Transverse colon (tissue), 4 donors: ENCODE measurements at regions not wholly inside any gene's neighbourhood (a gene's known extent, or its start where the extent isn't known, plus 50 kb on each side); places are given as distances from the start of the nearest gene placed in this dataset.

Experiments used
- DNase-seq: peaks from one replicate; pipeline ENCODE4 v3.0.0-alpha.2; 2019
- H3K27ac ChIP-seq, 4 donors: fragments of 200-600 bp; sonication (generic); 2 replicates each; pipeline ENCODE4 v1.5.1; 2016 to 2018; ENCODE audit warnings: inconsistent platforms in 4 of 4
- H3K27me3 ChIP-seq: fragments of 200-600 bp; sonication (generic); 2 replicates; pipeline ENCODE4 v1.5.1; 2017; ENCODE audit warnings: inconsistent platforms
- H3K36me3 ChIP-seq, 4 donors: fragments of 200-600 bp; sonication (generic); 2 replicates each; pipeline ENCODE4 v1.5.1; 2017 to 2019; ENCODE audit warnings: inconsistent platforms in 4 of 4
- H3K4me1 ChIP-seq, 4 donors: fragments of 200-600 bp; sonication (generic); 2 replicates each; pipeline ENCODE4 v1.5.1; 2017 to 2020; ENCODE audit warnings: inconsistent platforms in 4 of 4
- H3K4me3 ChIP-seq, 4 donors: fragments of 200-600 bp; sonication (generic); 1 replicate in 1 of 4; 2 replicates in 3 of 4; pipeline versions ENCODE4 v1.5.1 to v1.6.1; 2017 to 2019; ENCODE audit warnings: inconsistent platforms in 4 of 4
- H3K9me3 ChIP-seq, 2 donors: fragments of 200-600 bp; sonication (generic); 2 replicates each; pipeline ENCODE4 v1.5.1; 2017 to 2019; ENCODE audit warnings: inconsistent platforms in 2 of 2
- CTCF ChIP-seq, 5 experiments: fragments of 200-600 bp in 3 of 5; fragments of 450-650 bp in 2 of 5; sonication (generic) in 3 of 5; IDR thresholded peaks; 1 replicate in 2 of 5; 2 replicates in 3 of 5; pipeline ENCODE4 v1.5.1; 2016 to 2017; ENCODE audit warnings: antibody characterized with exemption in 5 of 5, inconsistent platforms in 3 of 5, mild to moderate bottlenecking in 2 of 5, moderate library complexity in 1 of 5
- EP300 ChIP-seq: sonication (generic); formaldehyde crosslinking; IDR thresholded peaks from one replicate; pipeline ENCODE4 v1.6.1; 2017; ENCODE audit warnings: antibody characterized with exemption, low read depth
- POLR2A ChIP-seq: fragments of 450-650 bp; IDR thresholded peaks from one replicate; pipeline ENCODE4 v1.6.1; 2016; ENCODE audit warnings: antibody characterized with exemption, mild to moderate bottlenecking, moderate library complexity
- POLR2AphosphoS5 ChIP-seq, 3 donors: sonication (generic); formaldehyde crosslinking; IDR thresholded peaks; one replicate each; pipeline ENCODE4 v1.6.1; 2016; ENCODE audit warnings: antibody characterized with exemption in 3 of 3
- WGBS, 2 donors: methylation state at CpG; one replicate each; pipeline ENCODE4 v1.1.5; 2018; ENCODE audit warnings: low coverage in 1 of 2; 5-methylcytosine and 5-hydroxymethylcytosine counted together
- in situ Hi-C, 4 donors: fragments of 200-750 bp; cut with MboI; loops; one replicate each; pipeline versions ENCODE4 v1.15.0 to v1.15.1; 2017; ENCODE audit warnings: low sequenced_read_pairs in 3 of 4, low pct_ligation_motif_present in 1 of 4, low pct_unique_long_range_greater_than_20kb in 1 of 4
- intact Hi-C: fragments of 100-400 bp; cut with DNase I; formaldehyde crosslinking; loops from one replicate; pipeline ENCODE4 v1.15.1; 2023; ENCODE audit warnings: low total_unique reads

- Histone ChIP-seq H3K27ac (no peak overlapping the region), H3K27me3 (no peaks in the 10 kb centered on the region), H3K9me3 (no peaks in the 10 kb centered on the region), H3K36me3 (no peaks in the 10 kb centered on the region), H3K4me1 (no peaks in the 10 kb centered on the region), H3K4me3 (no peak overlapping the region)
- in situ Hi-C loops (no loop called here), intact Hi-C loops (no loop called here)
- no peak for DNase-seq
- WGBS, 2 donors: 81 to 100% methylated on average over 2 of the region's 2 CpGs
- TF ChIP-seq POLR2A (no peak), POLR2AphosphoS5 (IDR thresholded peaks at IDR 0.05) (no peak)
These were observed 207.3 kb downstream of the ANKRD50 start for GRCh38 chr4:124505211-124505610.

- TF ChIP-seq POLR2A (no peak), CTCF (IDR thresholded peaks at IDR 0.05) (no peak), POLR2AphosphoS5 (IDR thresholded peaks at IDR 0.05) (no peak), EP300 (no peak)
- WGBS, 2 donors: 75 to 76% methylated on average over 2 of the region's 2 CpGs
These were observed 203.4 kb downstream of the ANKRD50 start for GRCh38 chr4:124509151-124509550.

GRCh38 chr4:124514588-124514987, 197.9 kb downstream of the ANKRD50 start:
- WGBS, 2 donors: 50 to 67% methylated on average over 2 of the region's 2 CpGs
- no peak for DNase-seq
- Histone ChIP-seq H3K27me3 (no peaks in the 10 kb centered on the region), H3K4me3 (no peak overlapping the region), H3K36me3 (no peaks in the 10 kb centered on the region), H3K9me3 (no peaks in the 10 kb centered on the region), H3K4me1 (no peaks in the 10 kb centered on the region), H3K27ac (no peak overlapping the region)
- TF ChIP-seq POLR2A (no peak), POLR2AphosphoS5 (IDR thresholded peaks at IDR 0.05) (no peak), CTCF (IDR thresholded peaks at IDR 0.05) (no peak), EP300 (no peak)
- in situ Hi-C loops: no loop called here
- intact Hi-C loops: no loop called here

More at GRCh38 chr4:124509151-124509550, 203.4 kb downstream of the ANKRD50 start:
- Histone ChIP-seq H3K4me1 (no peaks in the 10 kb centered on the region), H3K36me3 (no peaks in the 10 kb centered on the region), H3K4me3 (no peak overlapping the region), H3K27ac (no peak overlapping the region), H3K27me3 (no peaks in the 10 kb centered on the region), H3K9me3 (no peaks in the 10 kb centered on the region)
- intact Hi-C loops: no loop called here
- in situ Hi-C loops: no loop called here
- DNase-seq: no peak

GRCh38 chr4:124515591-124515990, 196.9 kb downstream of the ANKRD50 start:
- in situ Hi-C loops: no loop called here

More at GRCh38 chr4:124515591-124515990, 196.9 kb downstream of the ANKRD50 start:
- no peak for DNase-seq
- TF ChIP-seq EP300 (no peak), CTCF (IDR thresholded peaks at IDR 0.05) (no peak), POLR2AphosphoS5 (IDR thresholded peaks at IDR 0.05) (no peak), POLR2A (no peak)
- Histone ChIP-seq H3K27me3 (no peaks in the 10 kb centered on the region), H3K4me1 (no peaks in the 10 kb centered on the region), H3K9me3 (no peaks in the 10 kb centered on the region), H3K4me3 (no peak overlapping the region), H3K36me3 (no peaks in the 10 kb centered on the region), H3K27ac (no peak overlapping the region)
- intact Hi-C loops: no loop called here
- 71 to 83% methylated on average over 1 of the region's 1 CpG for WGBS, 2 donors
